ENCODE measurements at regions not wholly inside any gene's neighbourhood (a gene's known extent, or its start where the extent isn't known, plus 50 kb on each side); places are given as distances from the start of the nearest gene placed in this dataset.

DNA sequence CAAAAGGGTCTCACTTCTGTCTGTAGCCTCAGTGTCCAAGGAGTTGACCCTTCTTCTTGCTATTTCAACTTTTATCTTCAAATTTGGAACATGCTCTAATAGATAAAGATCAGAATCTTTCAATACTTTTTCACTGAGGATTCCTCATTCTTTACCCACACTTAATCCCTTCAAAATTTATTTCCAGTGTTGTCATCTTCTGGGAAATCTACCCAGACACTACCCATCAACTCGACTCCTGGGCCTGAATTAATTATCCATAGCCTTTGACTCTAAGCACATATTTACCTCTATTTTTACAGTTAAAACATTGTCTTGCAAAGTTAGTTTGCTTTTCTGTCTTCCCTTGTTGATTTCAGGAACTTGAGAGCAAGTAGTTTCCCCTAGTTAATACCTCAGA lies 1022.5 kb downstream of the PCDH9 start:
- TF ChIP-seq BACH2 (CRISPR knock-in tag; IDR thresholded peaks at IDR 0.05; ENCODE audit: borderline replicate concordance): no peak
- TF ChIP-seq TCF4 (CRISPR knock-in tag; IDR thresholded peaks at IDR 0.05; ENCODE audit: borderline replicate concordance): no peak
- TF ChIP-seq, protein P1, sequence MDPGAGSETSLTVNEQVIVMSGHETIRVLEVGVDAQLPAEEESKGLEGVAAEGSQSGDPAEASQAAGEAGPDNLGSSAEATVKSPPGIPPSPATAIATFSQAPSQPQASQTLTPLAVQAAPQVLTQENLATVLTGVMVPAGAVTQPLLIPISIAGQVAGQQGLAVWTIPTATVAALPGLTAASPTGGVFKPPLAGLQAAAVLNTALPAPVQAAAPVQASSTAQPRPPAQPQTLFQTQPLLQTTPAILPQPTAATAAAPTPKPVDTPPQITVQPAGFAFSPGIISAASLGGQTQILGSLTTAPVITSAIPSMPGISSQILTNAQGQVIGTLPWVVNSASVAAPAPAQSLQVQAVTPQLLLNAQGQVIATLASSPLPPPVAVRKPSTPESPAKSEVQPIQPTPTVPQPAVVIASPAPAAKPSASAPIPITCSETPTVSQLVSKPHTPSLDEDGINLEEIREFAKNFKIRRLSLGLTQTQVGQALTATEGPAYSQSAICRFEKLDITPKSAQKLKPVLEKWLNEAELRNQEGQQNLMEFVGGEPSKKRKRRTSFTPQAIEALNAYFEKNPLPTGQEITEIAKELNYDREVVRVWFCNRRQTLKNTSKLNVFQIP (CRISPR knock-in tag; IDR thresholded peaks at IDR 0.05; ENCODE audit: borderline replicate concordance, low read depth): no peak
- no peak for TF ChIP-seq GLIS3 (CRISPR knock-in tag; IDR thresholded peaks at IDR 0.05)
- TF ChIP-seq ISL1 (CRISPR knock-in tag; IDR thresholded peaks at IDR 0.05): no peak
- no peak for TF ChIP-seq TOX (CRISPR knock-in tag; IDR thresholded peaks at IDR 0.05; ENCODE audit: borderline replicate concordance)
- TF ChIP-seq ZFP3 (CRISPR knock-in tag; IDR thresholded peaks at IDR 0.05): no peak
- no peak for TF ChIP-seq CSDC2 (CRISPR knock-in tag; IDR thresholded peaks at IDR 0.05)
- no peak for TF ChIP-seq ZNF8 (CRISPR knock-in tag; IDR thresholded peaks at IDR 0.05)
- no peak for TF ChIP-seq ARNTL (CRISPR knock-in tag; IDR thresholded peaks at IDR 0.05; ENCODE audit: borderline replicate concordance, low read depth)
- TF ChIP-seq OSR1 (CRISPR knock-in tag; IDR thresholded peaks at IDR 0.05): no peak
- no peak for ATAC-seq

GRCh38 chr13:66205807-66206206 lies 1024.3 kb downstream of the PCDH9 start:
- TF ChIP-seq ZFP30 (CRISPR knock-in tag; IDR thresholded peaks at IDR 0.05) (no peak), TCF4 (CRISPR knock-in tag; IDR thresholded peaks at IDR 0.05; ENCODE audit: borderline replicate concordance) (no peak), CSDC2 (CRISPR knock-in tag; IDR thresholded peaks at IDR 0.05) (no peak), PPARA (CRISPR knock-in tag; IDR thresholded peaks at IDR 0.05; ENCODE audit: borderline replicate concordance) (no peak), RARB (CRISPR knock-in tag; IDR thresholded peaks at IDR 0.05) (no peak), ZNF70 (CRISPR knock-in tag; IDR thresholded peaks at IDR 0.05) (no peak), ZNF8 (CRISPR knock-in tag; IDR thresholded peaks at IDR 0.05) (no peak), CREB5 (CRISPR knock-in tag; IDR thresholded peaks at IDR 0.05; ENCODE audit: low read depth) (no peak), PATZ1 (CRISPR knock-in tag; IDR thresholded peaks at IDR 0.05; ENCODE audit: borderline replicate concordance) (no peak), TSHZ2 (CRISPR knock-in tag; IDR thresholded peaks at IDR 0.05) (no peak), ZC3H10 (CRISPR knock-in tag; IDR thresholded peaks at IDR 0.05) (no peak), ARNTL (CRISPR knock-in tag; IDR thresholded peaks at IDR 0.05; ENCODE audit: borderline replicate concordance, low read depth) (no peak), GLIS3 (CRISPR knock-in tag; IDR thresholded peaks at IDR 0.05) (no peak), OSR1 (CRISPR knock-in tag; IDR thresholded peaks at IDR 0.05) (no peak)
- TF ChIP-seq, protein P2, sequence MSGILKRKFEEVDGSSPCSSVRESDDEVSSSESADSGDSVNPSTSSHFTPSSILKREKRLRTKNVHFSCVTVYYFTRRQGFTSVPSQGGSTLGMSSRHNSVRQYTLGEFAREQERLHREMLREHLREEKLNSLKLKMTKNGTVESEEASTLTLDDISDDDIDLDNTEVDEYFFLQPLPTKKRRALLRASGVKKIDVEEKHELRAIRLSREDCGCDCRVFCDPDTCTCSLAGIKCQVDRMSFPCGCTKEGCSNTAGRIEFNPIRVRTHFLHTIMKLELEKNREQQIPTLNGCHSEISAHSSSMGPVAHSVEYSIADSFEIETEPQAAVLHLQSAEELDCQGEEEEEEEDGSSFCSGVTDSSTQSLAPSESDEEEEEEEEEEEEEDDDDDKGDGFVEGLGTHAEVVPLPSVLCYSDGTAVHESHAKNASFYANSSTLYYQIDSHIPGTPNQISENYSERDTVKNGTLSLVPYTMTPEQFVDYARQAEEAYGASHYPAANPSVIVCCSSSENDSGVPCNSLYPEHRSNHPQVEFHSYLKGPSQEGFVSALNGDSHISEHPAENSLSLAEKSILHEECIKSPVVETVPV (CRISPR knock-in tag; IDR thresholded peaks at IDR 0.05): no peak
- TF ChIP-seq, protein P1 (CRISPR knock-in tag; IDR thresholded peaks at IDR 0.05; ENCODE audit: borderline replicate concordance, low read depth): no peak
- ATAC-seq: no peak; the same call in 2 of the 3 replicates
